Spleen (tissue), 7 donors: ENCODE measurements at regions not wholly inside any gene's neighbourhood (a gene's known extent, or its start where the extent isn't known, plus 50 kb on each side); places are given as distances from the start of the nearest gene placed in this dataset.

Experiments
- POLR2AphosphoS5 ChIP-seq, 3 donors: sonication (generic); formaldehyde crosslinking; IDR thresholded peaks; one replicate each; pipeline ENCODE4 v1.5.1; 2017; ENCODE audit warnings: antibody characterized with exemption in 3 of 3
- TF ChIP-seq, protein P1 (sequence below), 11 experiments: fragments of 200-600 bp in 7 of 11; fragments of 450-650 bp in 4 of 11; sonication (generic) in 4 of 11; IDR thresholded peaks in 8 of 11; conservative IDR thresholded peaks in 3 of 11; 1 replicate in 7 of 11; 2 replicates in 4 of 11; pipeline versions ENCODE4 v1.4.0 to v1.8.0; 2016 to 2021; ENCODE audit warnings: antibody characterized with exemption in 11 of 11, inconsistent platforms in 4 of 11, mild to moderate bottlenecking in 1 of 11
- donor health status: DM: no; HTN: no; CAD: no; lungs with moderate emphysema.
- donor health status: DM: no; HTN: no; CAD: no.
- donor health status: DM: no; HTN: no; CAD: no.

DNA sequence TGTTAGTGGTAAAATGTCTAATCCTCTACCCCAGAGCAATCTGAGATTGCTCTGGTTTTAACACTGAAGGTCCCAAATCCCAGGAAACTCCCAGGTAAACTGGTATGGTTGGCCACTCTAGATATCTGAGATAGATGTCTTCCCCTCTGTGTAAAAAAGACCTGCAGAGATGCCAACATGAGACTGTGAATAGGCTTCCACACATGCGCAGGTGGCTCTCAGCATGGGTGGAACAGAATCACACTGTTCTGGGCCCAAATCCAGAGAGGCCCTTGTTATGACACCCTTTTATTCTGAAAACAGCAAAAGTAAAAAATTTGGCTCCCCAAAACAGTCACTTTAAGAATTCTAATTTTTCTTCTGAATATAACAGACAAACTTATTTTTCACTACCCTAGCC lies 88.7 kb upstream of the BMP5 start:
- TF ChIP-seq, protein P1, sequence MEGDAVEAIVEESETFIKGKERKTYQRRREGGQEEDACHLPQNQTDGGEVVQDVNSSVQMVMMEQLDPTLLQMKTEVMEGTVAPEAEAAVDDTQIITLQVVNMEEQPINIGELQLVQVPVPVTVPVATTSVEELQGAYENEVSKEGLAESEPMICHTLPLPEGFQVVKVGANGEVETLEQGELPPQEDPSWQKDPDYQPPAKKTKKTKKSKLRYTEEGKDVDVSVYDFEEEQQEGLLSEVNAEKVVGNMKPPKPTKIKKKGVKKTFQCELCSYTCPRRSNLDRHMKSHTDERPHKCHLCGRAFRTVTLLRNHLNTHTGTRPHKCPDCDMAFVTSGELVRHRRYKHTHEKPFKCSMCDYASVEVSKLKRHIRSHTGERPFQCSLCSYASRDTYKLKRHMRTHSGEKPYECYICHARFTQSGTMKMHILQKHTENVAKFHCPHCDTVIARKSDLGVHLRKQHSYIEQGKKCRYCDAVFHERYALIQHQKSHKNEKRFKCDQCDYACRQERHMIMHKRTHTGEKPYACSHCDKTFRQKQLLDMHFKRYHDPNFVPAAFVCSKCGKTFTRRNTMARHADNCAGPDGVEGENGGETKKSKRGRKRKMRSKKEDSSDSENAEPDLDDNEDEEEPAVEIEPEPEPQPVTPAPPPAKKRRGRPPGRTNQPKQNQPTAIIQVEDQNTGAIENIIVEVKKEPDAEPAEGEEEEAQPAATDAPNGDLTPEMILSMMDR (IDR thresholded peaks at IDR 0.05 in 8 of 11, conservative IDR thresholded peaks at IDR 0.05 in 3 of 11): no peak
- TF ChIP-seq POLR2AphosphoS5 (IDR thresholded peaks at IDR 0.05): no peak
